ENCODE measurements at regions not wholly inside any gene's neighbourhood (a gene's known extent, or its start where the extent isn't known, plus 50 kb on each side); places are given as distances from the start of the nearest gene placed in this dataset.

DNA sequence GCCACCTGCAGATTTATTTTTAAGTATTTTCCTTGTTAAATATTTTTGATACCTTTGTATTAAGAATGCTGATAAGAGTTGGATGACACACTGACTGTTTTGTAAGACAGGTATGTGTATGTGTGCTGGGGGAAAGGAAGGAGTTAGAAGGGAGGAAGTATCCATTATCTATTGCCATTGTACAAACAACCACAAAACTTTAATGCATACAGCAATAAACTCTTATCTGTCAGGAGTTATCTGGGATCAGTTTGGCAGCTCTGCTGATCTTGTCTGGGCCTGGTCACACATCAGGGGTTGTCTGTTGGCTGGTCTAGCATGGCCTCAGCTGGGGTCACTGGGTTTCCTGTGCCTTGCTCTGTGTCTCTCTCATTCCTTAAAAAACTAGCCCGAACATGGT is 423.9 kb upstream of the USP24 start:
- no peak for DNase-seq

GRCh38 chr1:55636696-55637095 is 421.5 kb upstream of the USP24 start:
- no peak for DNase-seq

GRCh38 chr1:55635856-55636255 is 420.7 kb upstream of the USP24 start:
- DNase-seq = no peak

GRCh38 chr1:55634516-55634915 is 419.4 kb upstream of the USP24 start:
- no peak for DNase-seq

DNA sequence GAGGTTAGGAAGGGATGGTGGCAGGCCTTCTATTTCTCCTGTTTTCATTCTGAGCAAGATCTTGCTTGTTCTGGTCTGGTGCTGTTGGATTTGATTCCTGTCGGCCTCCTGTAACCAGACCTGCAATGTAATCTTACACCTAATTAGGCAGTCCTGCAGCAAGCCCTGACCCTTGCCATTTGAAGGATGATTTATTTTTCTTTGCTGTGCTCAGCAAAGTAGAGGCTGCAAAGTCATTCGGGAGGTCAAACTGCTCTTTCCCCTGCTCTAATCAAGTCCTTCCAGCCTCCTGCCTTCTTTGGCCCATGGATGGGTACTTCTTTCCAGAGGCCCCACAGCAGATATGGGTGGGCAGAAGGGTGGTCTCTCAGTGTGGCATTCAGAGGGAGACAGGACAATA is 417.7 kb upstream of the USP24 start:
- no peak for DNase-seq

- no peak for DNase-seq
These were observed 416.9 kb upstream of the USP24 start for GRCh38 chr1:55632058-55632457.

GRCh38 chr1:55631509-55631908 is 416.3 kb upstream of the USP24 start:
- no peak for DNase-seq

GRCh38 chr1:55626326-55626725 is 411.2 kb upstream of the USP24 start:
- DNase-seq = no peak

DNA sequence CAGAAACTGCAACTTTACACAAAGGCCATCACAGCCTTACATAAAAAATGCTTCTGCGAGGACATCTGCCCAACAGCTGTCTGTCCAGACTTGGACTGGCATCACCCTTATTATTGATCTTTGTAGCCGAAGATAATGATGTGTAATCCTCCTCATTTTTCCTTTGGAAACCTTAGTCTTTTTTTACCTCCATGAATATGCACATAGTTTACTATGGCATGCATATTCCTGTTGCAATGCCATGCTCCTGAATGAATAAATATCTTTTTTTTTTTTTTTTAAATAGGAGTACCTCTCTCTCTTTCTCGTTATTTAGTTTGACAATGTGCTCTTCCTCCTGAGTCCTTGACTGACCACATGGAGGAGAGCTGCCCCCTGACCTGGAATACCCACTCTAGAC is 409.6 kb upstream of the USP24 start:
- no peak for DNase-seq

GRCh38 chr1:55623311-55623710 is 408.1 kb upstream of the USP24 start:
- DNase-seq = peak; percentile 3

DNA sequence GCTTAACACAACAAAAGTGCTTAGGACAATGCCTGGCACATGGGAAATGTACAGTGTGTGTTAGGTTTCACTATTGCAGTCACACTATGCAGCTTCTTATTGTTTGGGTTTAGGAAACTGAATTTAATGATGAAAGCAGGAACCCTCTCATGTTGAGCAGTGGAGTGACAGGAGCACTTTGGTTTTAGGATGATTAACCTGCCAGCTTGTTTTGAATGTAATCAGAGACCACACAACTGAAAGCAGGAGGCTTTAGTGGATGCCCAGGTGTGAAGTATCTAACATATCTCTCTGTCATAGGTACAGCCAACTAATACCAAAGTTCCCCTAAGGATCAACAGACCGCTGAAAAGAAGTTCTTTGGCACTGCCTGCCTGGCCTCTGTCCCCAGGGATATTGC is 406.9 kb upstream of the USP24 start:
- no peak for DNase-seq

DNA sequence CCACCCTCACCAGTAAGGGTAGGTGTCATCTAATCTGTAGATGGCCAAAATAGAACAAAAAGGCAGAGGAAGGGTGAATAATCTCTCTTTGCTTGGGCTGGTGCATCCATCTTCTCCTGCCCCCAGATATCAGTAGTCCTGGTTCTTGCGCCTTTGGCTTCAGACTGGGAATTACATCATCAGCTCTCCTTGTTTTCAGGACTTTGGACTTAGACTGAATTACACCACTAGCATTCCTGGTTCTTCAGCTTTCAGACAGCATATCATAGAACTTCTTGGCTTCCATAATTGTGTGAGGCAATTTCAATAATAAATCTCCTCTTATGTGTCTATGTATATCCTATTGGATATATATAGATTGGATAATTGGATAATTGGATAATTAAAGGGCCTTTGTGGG is 403.0 kb upstream of the USP24 start:
- no peak for DNase-seq

DNA sequence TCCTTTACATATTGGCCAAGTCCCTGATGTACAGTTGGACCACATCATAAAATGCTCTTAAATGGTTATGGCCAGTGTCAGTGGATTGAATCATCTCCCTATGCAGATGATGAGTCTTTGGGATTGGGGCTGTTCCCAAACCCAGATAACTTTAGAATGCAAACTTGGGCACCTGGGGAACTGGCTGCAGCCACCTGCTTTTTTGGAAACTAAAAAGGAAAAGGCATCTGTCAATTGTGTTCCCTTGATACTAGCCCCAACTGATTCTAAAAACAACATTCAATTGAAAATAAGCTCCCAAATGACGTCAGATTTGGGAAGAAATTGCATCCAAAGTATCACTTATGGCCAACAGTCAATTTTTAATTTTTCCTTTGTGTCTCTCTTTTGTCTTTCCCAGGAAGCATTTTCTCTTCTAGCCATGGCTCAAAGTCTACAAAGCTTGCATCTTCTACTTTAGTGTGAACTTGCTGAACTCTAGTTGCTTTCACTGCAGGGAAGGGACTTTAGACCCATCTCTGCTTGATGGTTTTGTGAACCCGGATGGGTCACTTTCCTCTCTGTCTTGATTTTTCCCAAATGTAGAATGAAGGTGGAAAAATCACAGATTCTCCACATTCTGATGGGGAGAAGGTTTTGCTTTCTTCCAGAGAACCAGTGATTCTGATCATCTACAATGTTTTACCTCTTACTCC is 402.3 kb upstream of the USP24 start:
- DNase-seq = no peak

DNA sequence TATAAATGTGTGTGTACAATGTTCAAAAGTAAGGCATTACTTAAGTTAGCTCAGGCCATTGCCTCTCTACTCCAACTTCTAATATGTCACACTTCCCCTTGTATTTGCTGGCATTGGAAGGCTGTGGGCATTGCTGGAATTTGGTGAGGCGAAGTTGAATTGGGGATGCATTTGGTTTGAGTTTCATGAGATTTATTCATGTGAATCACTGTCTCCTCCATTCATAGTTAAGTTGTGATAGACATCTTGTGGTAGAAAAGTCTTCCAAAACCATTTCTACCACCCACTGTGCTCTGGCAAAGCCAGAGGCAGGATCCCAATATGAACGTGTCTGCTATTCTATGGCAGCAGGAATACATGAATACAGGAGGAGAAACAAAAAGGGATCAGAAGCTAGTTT is 397.8 kb upstream of the USP24 start:
- no peak for DNase-seq

- DNase-seq = no peak
These were observed 396.0 kb upstream of the USP24 start for GRCh38 chr1:55611123-55611522.

- DNase-seq = no peak
These were observed 395.0 kb upstream of the USP24 start for GRCh38 chr1:55610203-55610602.

DNA sequence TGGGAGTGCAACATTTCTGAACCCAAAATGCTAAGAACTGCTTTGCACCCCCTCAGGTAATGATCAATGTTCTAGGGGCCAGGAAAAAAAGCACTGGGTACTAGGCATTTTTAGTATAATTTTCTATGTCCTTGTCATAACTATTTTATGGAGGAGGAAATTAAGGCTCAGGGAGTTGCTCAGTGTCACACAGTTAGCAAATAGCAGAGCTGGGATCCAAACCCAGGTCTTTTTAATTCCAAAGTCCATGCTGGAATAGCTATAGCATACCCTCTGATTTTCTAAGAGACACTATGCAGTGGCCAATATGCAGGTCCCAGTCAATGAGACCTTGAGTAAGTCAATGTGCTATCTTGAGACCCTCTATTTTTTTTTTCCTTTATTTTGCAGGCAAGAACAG is 394.5 kb upstream of the USP24 start:
- no peak for DNase-seq

- DNase-seq = no peak
These were observed 390.0 kb upstream of the USP24 start for GRCh38 chr1:55605155-55605554.

DNA sequence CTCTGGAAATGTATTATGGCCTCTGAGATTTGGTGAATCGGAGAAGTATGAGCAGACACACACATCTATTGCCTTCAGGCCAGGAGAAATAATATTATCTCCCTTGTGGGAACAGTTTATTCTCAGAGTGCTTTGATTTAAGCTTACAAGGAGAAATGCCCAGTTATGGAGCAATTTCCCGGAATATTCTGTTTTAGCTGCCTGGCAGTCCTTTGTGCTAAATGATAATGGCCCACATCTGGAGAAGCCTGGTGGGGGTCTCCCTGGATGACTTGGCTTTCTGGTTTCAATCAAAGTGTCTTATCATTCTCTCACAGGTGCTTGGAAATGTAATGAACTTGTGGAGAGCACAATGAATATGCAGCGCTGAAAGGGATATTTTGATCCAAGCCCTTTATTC is 389.6 kb upstream of the USP24 start:
- DNase-seq = no peak

DNA sequence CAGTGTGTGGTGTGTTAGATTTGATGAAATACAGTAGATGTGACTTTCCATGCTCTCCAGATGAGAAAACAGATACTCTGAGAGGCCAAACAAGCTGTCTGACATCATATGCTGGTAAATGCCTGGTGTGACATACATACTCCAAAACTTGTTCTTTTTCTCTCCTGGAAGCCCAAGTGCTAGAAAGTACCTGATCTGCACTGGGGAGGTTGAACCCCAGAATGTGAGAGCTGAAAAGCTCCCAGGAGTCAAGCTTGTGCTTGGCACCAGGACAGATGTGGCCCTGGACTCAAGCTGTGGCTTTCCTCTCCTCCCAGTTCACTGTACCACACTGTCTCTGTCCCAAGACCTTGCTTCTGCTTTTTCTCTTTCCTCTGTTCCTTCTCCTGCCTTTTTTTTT is 389.0 kb upstream of the USP24 start:
- no peak for DNase-seq

DNA sequence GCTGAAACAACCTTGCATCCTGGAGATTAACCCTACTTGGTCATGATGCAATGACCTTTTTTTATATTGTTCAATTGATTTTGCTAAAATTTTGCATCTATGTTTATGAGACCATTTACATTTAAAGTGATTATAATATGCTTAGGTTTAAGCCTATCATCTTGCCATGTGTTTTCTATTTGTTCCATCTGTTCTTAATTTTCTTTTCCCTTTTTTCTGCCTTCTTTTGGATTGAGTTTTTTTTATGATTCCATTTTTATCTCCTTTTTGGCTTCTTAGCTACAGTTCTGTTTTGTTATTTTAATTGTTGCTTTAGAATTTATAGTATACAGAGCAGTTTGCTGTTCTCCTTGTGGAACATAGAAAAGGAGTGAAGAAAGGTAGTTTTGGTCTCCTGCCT is 385.1 kb upstream of the USP24 start:
- no peak for DNase-seq

- no peak for DNase-seq
These were observed 382.7 kb upstream of the USP24 start for GRCh38 chr1:55597910-55598309.

GRCh38 chr1:55594701-55595100 is 379.5 kb upstream of the USP24 start:
- no peak for DNase-seq

- no peak for DNase-seq
These were observed 378.1 kb upstream of the USP24 start for GRCh38 chr1:55593298-55593697.

DNA sequence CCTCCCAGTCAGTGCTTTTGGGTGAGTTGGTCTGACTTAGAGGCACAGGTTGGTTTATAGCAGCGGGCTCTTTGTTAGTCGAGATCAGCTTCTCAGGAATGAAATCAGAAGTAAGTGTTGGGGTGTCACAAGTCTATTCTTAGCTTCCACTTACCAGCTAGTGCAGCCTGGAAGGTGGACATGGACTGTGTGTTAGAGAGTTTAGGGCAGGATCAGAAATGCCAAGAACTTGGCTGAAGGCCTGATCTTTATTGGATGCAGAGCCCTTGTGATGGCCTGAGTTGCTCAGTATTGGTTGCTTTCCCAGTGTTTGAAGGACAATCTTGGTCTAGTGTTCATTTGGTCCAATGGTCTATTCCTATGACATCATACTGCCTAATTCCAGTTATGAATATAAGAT is 377.0 kb upstream of the USP24 start:
- DNase-seq = no peak
